Hematopoietic multipotent progenitor cell (in vitro differentiated cells): ENCODE measurements at regions not wholly inside any gene's neighbourhood (a gene's known extent, or its start where the extent isn't known, plus 50 kb on each side); places are given as distances from the start of the nearest gene placed in this dataset.
"Not testable (repeated sequence)": the region's sequence is repeated elsewhere in the genome, so short reads cannot be mapped to it uniquely, and the experiment has no call there.

ENCODE experiments used
- DNase-seq, 3 donors: peaks; one replicate each; pipeline ENCODE4 v3.0.0-alpha.2; 2011 to 2015; ENCODE audit warnings: low read depth in 2 of 3, low spot score in 2 of 3

GRCh38 chr1:219732814-219733491, 120.0 kb upstream of the ZC3H11B start:
- no peak for DNase-seq

DNA sequence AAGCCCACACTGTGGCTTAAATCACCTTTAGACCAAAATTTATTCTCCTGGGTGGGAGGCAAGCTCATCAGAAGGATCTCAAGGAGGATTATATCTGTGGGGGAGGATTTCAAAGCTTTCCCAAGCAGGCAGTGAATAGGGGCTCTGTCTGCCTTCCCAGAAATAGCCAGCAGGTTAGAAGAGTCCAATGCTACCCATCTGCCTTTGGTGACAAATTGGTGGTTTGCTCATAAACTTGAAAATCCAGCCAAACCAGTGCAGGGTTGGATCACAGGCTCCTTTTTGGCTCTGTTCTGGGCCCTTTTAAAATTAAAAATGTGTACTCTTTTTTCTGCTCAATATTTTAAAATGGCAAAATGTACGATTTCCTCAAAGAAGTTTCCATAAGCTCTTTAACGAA, 118.9 kb upstream of the ZC3H11B start:
- no peak for DNase-seq

DNA sequence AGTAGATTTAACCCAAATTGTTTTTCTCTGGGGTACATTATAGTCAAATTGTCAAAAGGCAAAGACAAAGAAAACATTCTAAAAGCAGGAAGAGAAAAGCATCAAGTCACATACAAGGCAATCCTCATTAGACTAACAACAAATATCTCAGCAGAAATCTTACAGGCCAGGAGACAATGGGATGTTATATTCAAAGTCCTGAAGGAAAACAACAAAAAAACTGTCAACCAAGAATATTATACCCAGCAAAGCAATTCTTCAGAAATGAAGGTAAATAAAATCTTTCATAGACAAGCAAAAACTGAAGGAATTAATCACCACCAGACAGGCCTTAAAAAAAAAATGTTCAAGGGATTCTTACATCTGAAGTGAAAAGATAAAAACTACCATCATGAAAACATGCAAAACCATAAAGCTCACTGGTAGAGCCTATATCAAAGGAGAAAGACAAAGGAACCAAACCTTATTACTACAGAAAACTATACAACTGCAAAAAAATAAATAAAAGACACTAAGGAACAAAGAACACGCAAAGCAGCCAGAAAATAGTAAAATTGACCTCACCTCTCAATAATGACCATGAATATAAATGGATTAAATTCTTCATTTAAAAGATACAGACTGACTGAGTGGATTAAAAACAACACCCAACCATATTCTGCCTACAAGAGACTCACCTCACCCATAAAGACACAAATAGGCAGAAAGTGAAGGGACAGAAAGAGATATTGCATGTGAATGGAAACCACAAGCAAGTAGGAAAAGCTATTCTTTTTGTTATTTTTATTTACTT, 113.8 kb upstream of the ZC3H11B start:
- no peak for DNase-seq

- no peak for DNase-seq
These were observed 111.5 kb upstream of the ZC3H11B start for GRCh38 chr1:219724440-219724839.

- DNase-seq = no peak
These were observed 104.6 kb upstream of the ZC3H11B start for GRCh38 chr1:219717536-219717935.

DNA sequence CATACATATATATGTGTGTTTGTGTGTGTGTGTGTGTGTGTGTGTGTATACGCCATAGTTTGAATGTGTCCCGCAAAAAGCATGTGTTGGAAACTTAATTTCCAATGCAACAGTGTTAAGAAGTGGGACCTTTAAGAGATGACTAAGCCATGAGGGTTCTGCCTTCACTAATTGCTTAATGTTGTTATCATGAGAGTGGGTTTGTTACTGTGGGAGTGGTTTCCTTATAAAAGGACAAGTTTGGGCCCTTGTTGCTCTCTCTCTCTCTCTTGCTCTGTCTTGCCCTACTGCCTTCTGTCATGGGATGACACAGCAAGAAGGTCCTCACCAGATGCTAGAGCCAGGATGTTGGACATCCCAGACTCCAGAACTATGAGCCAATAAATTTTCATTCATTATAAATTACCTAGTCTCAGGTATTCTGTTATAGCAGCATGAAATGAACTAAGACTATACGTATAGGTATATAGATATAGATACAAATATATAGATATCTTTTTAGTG, 103.8 kb upstream of the ZC3H11B start:
- no peak for DNase-seq

DNA sequence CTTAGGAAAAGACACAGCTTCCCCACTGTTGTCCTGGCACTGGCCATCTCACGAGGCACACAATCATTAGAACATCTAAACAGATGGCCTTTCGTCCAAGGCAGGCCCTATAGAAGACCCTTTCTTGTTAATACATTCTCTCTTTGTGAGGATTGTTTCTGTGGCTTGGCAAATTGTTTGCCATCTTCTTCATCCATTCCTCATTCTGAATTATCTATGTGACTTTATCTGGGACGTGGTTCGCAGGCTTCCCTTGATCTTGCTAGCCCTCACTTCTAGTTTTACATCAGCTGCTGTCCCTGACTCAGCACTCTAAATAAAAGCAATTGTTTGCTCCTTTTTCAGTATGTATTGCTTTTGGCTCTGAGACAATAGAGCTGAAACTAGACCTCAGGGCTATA, 101.1 kb upstream of the ZC3H11B start:
- DNase-seq = no peak

GRCh38 chr1:219712506-219712905, 99.6 kb upstream of the ZC3H11B start:
- no peak for DNase-seq

DNA sequence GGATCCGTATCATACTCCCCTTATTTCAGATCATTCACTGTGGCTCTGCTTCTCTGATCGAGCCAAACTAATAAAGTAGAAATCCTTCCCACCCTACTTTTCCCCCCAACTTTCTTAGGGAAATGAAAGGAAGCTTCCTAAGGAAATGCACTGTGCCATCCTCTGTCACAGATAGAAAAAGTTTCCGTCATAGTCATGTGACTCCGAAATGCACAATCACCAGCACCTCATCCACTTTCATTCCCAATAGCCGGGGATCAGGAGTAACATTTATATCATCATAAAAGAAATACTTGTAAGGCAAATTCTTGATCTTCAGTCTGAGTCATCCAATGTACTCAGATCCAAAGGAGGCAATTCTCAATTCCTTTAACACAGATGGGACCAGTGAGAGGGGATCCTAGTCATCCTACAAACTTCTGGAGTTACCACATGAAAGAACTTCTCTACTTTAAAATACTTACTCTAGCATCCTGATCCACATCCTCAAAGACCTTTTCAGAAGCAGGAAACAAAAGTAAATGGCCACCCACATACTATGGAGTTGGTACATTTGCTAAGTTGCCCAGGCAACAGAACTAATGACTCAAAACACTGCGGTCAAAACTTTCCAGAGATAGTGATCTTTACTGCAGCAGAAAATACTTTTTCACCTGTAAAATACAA, 97.8 kb upstream of the ZC3H11B start:
- no peak for DNase-seq

DNA sequence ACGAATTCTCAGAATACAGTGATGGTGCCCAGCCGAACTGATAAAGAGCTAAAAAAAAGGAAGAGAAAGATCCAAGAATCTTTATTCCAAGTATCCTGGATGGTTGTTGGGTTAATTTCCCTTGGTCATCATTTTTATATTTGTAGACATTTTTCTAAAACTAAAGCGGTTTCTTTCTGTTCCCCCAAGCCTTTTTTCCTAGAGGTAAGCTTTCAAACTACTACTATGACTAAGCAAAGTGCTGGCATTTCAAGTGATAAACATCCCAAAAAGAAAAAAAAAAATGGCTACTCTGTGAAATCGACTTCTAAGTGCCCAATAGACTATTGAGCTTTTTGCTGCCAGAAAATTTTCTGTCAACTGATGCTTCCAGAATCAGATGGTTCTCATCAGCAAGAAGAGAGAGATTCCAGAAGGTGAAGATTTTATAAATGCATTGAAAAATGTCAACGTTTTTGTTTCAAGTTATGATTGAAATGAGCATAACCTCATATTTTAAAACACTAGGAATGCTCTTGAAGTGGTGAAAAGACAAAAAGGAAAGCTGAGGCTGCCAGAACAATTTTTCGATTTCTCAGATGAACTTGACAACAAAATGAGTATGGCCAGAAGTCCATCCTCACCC, 96.1 kb upstream of the ZC3H11B start:
- no peak for DNase-seq

DNA sequence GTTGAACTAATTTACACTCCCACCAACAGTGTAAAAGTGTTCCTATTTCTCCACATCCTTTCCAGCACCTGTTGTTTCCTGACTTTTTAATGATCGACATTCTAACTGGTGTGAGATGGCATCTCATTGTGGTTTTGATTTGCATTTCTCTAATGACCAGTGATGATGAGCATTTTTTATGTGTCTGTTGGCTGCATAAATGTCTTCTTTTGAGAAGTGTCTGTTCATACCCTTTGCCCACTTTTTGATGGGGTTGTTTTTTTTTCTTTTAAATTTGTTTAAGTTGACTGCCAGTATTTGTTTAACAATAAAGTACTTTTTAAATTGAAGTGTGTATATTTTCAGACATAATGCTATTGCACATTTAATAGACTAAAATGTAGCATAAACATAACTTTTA, 95.0 kb upstream of the ZC3H11B start:
- not testable (repeated sequence) for DNase-seq

GRCh38 chr1:219704331-219704730, 91.4 kb upstream of the ZC3H11B start:
- DNase-seq = not testable (repeated sequence)

DNA sequence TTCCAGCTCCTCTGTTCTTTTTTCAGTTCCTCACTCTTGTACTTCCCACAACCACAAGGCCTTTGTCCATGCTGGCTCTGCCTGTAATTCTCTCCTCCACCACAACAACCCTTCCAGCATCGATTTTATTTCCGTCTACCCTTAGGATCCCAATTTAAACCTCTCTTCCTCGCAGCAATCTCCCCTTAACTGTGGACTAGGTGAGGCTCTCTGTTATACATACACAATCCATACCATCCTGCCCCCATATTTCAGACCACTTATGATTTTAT, 90.4 kb upstream of the ZC3H11B start:
- DNase-seq = no peak

DNA sequence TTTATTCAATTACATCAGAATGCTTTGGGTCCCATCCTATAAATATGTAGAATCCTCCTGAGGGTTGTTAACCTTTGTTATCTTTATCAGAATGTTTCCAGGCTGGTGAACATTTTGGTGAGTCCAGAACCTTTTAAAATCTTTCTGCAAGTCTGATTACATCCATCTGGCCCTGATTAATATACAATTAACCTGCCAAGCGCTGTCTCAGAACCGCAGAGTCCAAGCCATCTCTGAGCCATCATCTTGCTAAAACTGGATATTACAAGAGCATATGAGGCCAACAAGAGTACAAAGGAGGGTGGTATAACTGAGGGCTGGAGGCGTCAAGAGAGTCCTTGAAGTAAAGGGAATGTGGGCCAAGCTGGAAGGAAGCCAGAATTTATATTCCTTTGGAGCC, 88.6 kb upstream of the ZC3H11B start:
- no peak for DNase-seq

DNA sequence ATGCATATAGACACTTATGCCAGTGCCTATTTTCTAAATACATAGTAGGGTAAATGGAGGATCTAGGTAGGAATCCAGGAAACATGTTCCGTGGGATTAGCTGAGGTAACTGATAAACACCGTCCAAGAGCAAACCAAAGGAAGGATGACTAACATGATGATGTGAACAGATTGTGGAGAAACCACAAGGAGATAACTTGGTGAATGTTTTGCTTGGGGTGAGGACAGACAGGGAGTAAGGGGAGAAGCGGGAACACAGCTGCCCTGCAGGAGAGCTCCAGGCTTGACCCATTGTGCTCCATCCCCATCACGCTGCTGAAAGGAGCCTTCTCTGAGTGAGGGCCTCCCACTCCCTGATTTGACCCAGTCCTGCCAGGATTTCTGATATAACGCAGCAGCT, 87.0 kb upstream of the ZC3H11B start:
- DNase-seq = no peak

DNA sequence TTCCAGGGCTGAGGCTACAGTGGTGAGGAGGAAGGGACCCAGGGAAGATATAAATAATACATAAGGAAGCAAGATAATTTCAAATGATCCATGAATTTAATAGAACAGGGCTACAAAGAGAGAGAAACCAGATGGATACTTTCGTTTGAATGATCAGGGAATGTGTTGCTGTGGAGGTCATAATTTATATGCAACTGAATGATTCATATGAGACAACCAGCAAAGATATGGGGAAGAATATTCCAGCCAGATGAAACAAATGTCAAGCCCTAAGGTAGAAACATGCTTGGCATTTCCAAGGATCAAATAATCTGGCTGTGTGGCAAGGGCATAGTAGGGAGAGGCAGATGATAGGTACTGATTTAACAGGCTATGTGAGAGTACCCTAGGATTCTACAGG, 84.8 kb upstream of the ZC3H11B start:
- no peak for DNase-seq

GRCh38 chr1:219692981-219693380, 80.1 kb upstream of the ZC3H11B start:
- no peak for DNase-seq

GRCh38 chr1:219689774-219690173, 76.9 kb upstream of the ZC3H11B start:
- DNase-seq = no peak

GRCh38 chr1:219687779-219688178, 74.9 kb upstream of the ZC3H11B start:
- DNase-seq = no peak

- no peak for DNase-seq
These were observed 73.3 kb upstream of the ZC3H11B start for GRCh38 chr1:219686171-219686570.

GRCh38 chr1:219682788-219683187, 69.9 kb upstream of the ZC3H11B start:
- DNase-seq = no peak
